ENCODE measurements at regions not wholly inside any gene's neighbourhood (a gene's known extent, or its start where the extent isn't known, plus 50 kb on each side); places are given as distances from the start of the nearest gene placed in this dataset.

- ChIA-PET CTCF (no interaction called here), POLR2A (no interaction called here)
- H2AFZ ChIP-seq (ENCODE audit: low read depth) = no peak overlapping the region
- no peaks in the 10 kb centered on the region for H4K20me1 ChIP-seq (ENCODE audit: insufficient read depth)
- H3K9ac ChIP-seq = no peak overlapping the region
- H3K4me3 ChIP-seq (ENCODE audit: low read depth in 2 of 2, low read length in 1 of 2) = no peak overlapping the region
- TF ChIP-seq TCF12 (IDR thresholded peaks at IDR 0.05) (no peak), GATA2 (CRISPR knock-in tag; IDR thresholded peaks at IDR 0.05) (no peak), MAX (IDR thresholded peaks at IDR 0.05; ENCODE audit: low read depth) (no peak), RAD21 (IDR thresholded peaks at IDR 0.05; ENCODE audit: low read length) (no peak), USF2 (IDR thresholded peaks at IDR 0.05; ENCODE audit: borderline replicate concordance, low read depth, low read length) (no peak), CHD2 (IDR thresholded peaks at IDR 0.05; ENCODE audit: low read length, partially characterized antibody) (no peak), SIN3A (IDR thresholded peaks at IDR 0.05; ENCODE audit: borderline replicate concordance, low read depth, low read length) (no peak), TAF1 (IDR thresholded peaks at IDR 0.05; ENCODE audit: borderline replicate concordance, low read depth, low read length) (no peak), NRF1 (IDR thresholded peaks at IDR 0.05; ENCODE audit: low read depth, low read length) (no peak), FOXJ3 (CRISPR knock-in tag; IDR thresholded peaks at IDR 0.05) (no peak), JUND (IDR thresholded peaks at IDR 0.05) (no peak), PBX3 (IDR thresholded peaks at IDR 0.05) (no peak), MEF2A (IDR thresholded peaks at IDR 0.05; ENCODE audit: borderline replicate concordance, low read depth) (no peak), RFX5 (IDR thresholded peaks at IDR 0.05; ENCODE audit: low read length) (no peak), NFIC (IDR thresholded peaks at IDR 0.05; ENCODE audit: borderline replicate concordance) (no peak), CTCF (IDR thresholded peaks at IDR 0.05) (no peak)
- TF ChIP-seq, protein P1, sequence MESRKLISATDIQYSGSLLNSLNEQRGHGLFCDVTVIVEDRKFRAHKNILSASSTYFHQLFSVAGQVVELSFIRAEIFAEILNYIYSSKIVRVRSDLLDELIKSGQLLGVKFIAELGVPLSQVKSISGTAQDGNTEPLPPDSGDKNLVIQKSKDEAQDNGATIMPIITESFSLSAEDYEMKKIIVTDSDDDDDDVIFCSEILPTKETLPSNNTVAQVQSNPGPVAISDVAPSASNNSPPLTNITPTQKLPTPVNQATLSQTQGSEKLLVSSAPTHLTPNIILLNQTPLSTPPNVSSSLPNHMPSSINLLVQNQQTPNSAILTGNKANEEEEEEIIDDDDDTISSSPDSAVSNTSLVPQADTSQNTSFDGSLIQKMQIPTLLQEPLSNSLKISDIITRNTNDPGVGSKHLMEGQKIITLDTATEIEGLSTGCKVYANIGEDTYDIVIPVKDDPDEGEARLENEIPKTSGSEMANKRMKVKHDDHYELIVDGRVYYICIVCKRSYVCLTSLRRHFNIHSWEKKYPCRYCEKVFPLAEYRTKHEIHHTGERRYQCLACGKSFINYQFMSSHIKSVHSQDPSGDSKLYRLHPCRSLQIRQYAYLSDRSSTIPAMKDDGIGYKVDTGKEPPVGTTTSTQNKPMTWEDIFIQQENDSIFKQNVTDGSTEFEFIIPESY (IDR thresholded peaks at IDR 0.05; ENCODE audit: borderline replicate concordance, low read depth) = no peak
- H3K4me2 ChIP-seq = no peak overlapping the region
- no peak for DNase-seq
- H3K36me3 ChIP-seq (replicated peaks in 1 of 2; ENCODE audit: control insufficient read depth in 1 of 2, insufficient read depth in 2 of 2, low read length in 1 of 2) = no peaks in the 10 kb centered on the region
- H3K79me2 ChIP-seq (ENCODE audit: insufficient read depth) = no peaks in the 10 kb centered on the region
- H3K4me1 ChIP-seq (ENCODE audit: control insufficient read depth in 1 of 2, insufficient read depth in 2 of 2, low read depth in 1 of 2, low read length in 1 of 2) = no peaks in the 10 kb centered on the region
- H3F3A ChIP-seq (replicated peaks; ENCODE audit: insufficient read depth) = no peaks in the 10 kb centered on the region
- no peaks in the 10 kb centered on the region for H3K27me3 ChIP-seq (ENCODE audit: insufficient read depth)
- WGBS (ENCODE audit: low lambda C conversion rate) = 1% methylated on average over 3 of the region's 3 CpGs
- 0 out of 2 replicates have a peak, but pooled peaks cover 5% of the 10 kb centered on the region for H3K9me3 ChIP-seq
- no peaks in the 10 kb centered on the region for H3K9me2 ChIP-seq
- H3K27ac ChIP-seq (ENCODE audit: low read depth in 2 of 2, low read length in 1 of 2) = no peak overlapping the region
Observed at GRCh38 chr15:94894056-94894455, 662.7 kb downstream of the MCTP2 start.
